Sigmoid colon (tissue), 6 donors: ENCODE measurements at regions not wholly inside any gene's neighbourhood (a gene's known extent, or its start where the extent isn't known, plus 50 kb on each side); places are given as distances from the start of the nearest gene placed in this dataset.

Experiments
- DNase-seq: peaks from one replicate; pipeline ENCODE4 v3.0.0-alpha.2; 2019
- H3K27ac ChIP-seq, 4 donors: fragments of 200-600 bp; sonication (generic); one replicate each; pipeline ENCODE4 v1.5.1; 2016 to 2019; ENCODE audit warnings: mild to moderate bottlenecking in 1 of 4
- H3K27me3 ChIP-seq, 3 donors: fragments of 200-600 bp; sonication (generic); one replicate each; pipeline ENCODE4 v1.5.1; 2019; ENCODE audit warnings: mild to moderate bottlenecking in 1 of 3
- H3K36me3 ChIP-seq, 4 donors: fragments of 200-600 bp; sonication (generic); one replicate each; pipeline ENCODE4 v1.5.1; 2016 to 2019
- H3K4me1 ChIP-seq, 4 donors: fragments of 200-600 bp; sonication (generic); one replicate each; pipeline ENCODE4 v1.5.1; 2017 to 2019
- H3K4me3 ChIP-seq, 4 donors: fragments of 200-600 bp; sonication (generic); one replicate each; pipeline ENCODE4 v1.5.1; 2017 to 2019; ENCODE audit warnings: mild to moderate bottlenecking in 2 of 4, moderate library complexity in 1 of 4
- H3K9me3 ChIP-seq, 4 donors: fragments of 200-600 bp in 3 of 4; sonication (generic) in 3 of 4; one replicate each; pipeline versions ENCODE4 v1.5.1 to v1.6.1; 2013 to 2019
- EP300 ChIP-seq, 4 donors: sonication (generic); formaldehyde crosslinking; IDR thresholded peaks; one replicate each; pipeline ENCODE4 v1.6.1; 2017; ENCODE audit warnings: antibody characterized with exemption in 4 of 4
- POLR2A ChIP-seq, 2 donors: fragments of 450-650 bp; IDR thresholded peaks; one replicate each; pipeline ENCODE4 v1.6.1; 2016; ENCODE audit warnings: antibody characterized with exemption in 2 of 2, mild to moderate bottlenecking in 2 of 2, moderate library complexity in 2 of 2
- POLR2AphosphoS5 ChIP-seq, 4 donors: sonication (generic); formaldehyde crosslinking; IDR thresholded peaks; one replicate each; pipeline ENCODE4 v1.6.1; 2017; ENCODE audit warnings: antibody characterized with exemption in 4 of 4
- WGBS, 2 donors: extraction: QIAGEN DNeasy Blood & Tissue Kit; methylation state at CpG; one replicate each; pipeline ENCODE4 v1.1.7; 2013; 5-methylcytosine and 5-hydroxymethylcytosine counted together
- intact Hi-C: fragments of 100-400 bp; cut with DNase I; formaldehyde crosslinking; loops from one replicate; pipeline ENCODE4 v1.15.1; 2023
- TF ChIP-seq, protein P1 (sequence below), 4 experiments: fragments of 450-650 bp in 3 of 4; fragments of 200-600 bp in 1 of 4; IDR thresholded peaks; one replicate each; pipeline ENCODE4 v1.5.1; 2016 to 2019; ENCODE audit warnings: antibody characterized with exemption in 4 of 4, mild to moderate bottlenecking in 3 of 4, moderate library complexity in 2 of 4
- donor health status: healthy with polysubstance abuse.
- donor health status: healthy.

DNA sequence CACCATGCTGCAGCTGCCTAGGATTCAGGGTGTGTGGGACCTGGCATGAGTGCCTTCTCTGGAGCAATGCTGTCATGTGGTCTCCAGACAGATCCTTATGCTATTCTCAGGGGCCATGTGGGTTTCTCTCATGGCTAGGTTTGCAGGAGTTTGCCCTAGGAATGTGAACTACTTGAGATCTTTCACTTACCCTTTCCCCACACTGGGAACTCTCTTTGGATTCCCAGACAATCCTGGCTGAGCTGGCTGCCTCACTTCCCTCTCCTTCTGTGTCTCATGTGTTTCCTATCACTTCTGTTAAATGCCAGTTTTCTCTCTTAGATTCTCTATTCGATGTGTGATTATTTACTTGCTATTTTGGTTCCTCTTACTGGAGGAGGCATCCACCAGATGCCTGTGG lies 270.2 kb upstream of the RASA1 start:
- Histone ChIP-seq H3K4me3 (no peak overlapping the region), H3K27ac (no peak overlapping the region), H3K4me1 (no peaks in the 10 kb centered on the region), H3K9me3 (no peaks in the 10 kb centered on the region), H3K27me3 (no peaks in the 10 kb centered on the region), H3K36me3 (no peaks in the 10 kb centered on the region)
- intact Hi-C loops: no loop called here
- 61 to 81% methylated on average over 1 of the region's 1 CpG for WGBS, 2 donors
- DNase-seq: no peak
- TF ChIP-seq EP300 (IDR thresholded peaks at IDR 0.05) (no peak), POLR2AphosphoS5 (IDR thresholded peaks at IDR 0.05) (no peak), POLR2A (IDR thresholded peaks at IDR 0.05) (no peak)
- TF ChIP-seq, protein P1, sequence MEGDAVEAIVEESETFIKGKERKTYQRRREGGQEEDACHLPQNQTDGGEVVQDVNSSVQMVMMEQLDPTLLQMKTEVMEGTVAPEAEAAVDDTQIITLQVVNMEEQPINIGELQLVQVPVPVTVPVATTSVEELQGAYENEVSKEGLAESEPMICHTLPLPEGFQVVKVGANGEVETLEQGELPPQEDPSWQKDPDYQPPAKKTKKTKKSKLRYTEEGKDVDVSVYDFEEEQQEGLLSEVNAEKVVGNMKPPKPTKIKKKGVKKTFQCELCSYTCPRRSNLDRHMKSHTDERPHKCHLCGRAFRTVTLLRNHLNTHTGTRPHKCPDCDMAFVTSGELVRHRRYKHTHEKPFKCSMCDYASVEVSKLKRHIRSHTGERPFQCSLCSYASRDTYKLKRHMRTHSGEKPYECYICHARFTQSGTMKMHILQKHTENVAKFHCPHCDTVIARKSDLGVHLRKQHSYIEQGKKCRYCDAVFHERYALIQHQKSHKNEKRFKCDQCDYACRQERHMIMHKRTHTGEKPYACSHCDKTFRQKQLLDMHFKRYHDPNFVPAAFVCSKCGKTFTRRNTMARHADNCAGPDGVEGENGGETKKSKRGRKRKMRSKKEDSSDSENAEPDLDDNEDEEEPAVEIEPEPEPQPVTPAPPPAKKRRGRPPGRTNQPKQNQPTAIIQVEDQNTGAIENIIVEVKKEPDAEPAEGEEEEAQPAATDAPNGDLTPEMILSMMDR (IDR thresholded peaks at IDR 0.05): no peak

DNA sequence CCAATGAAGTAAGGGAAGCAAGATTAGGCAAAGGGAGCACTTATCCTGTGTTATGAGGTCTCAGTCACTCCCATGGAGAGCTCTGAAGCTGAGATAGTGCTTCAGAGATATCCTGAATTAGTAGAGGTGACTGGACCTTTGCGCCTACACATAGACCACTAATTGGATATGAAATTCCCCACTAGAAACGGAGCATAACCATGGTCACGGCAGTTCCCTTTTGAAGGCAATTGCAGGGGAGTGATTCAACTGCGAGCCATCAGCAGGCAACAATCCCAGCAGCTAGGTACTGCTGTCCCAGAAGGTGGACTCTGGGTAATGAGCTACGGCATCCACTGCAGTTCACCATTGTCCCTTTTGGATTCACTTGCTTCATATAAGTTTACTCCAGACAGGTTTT lies 267.7 kb upstream of the RASA1 start:
- Histone ChIP-seq H3K27ac (no peak overlapping the region), H3K27me3 (no peaks in the 10 kb centered on the region), H3K36me3 (no peaks in the 10 kb centered on the region), H3K4me3 (no peak overlapping the region), H3K4me1 (no peaks in the 10 kb centered on the region), H3K9me3 (no peaks in the 10 kb centered on the region)
- intact Hi-C loops: no loop called here
- DNase-seq: no peak
- no peak for TF ChIP-seq POLR2AphosphoS5 (IDR thresholded peaks at IDR 0.05)
- no peak for TF ChIP-seq EP300 (IDR thresholded peaks at IDR 0.05)
- TF ChIP-seq, protein P1 (IDR thresholded peaks at IDR 0.05): no peak
- no peak for TF ChIP-seq POLR2A (IDR thresholded peaks at IDR 0.05)
- WGBS, 2 donors: 92 to 94% methylated on average over 5 of the region's 5 CpGs

GRCh38 chr5:87002485-87002884 lies 265.2 kb upstream of the RASA1 start:
- no peaks in the 10 kb centered on the region for H3K27me3 ChIP-seq
- H3K36me3 ChIP-seq: no peaks in the 10 kb centered on the region
- no peak for DNase-seq
- intact Hi-C loops: no loop called here
- WGBS, 2 donors: 67 to 77% methylated on average over 3 of the region's 3 CpGs
- no peaks in the 10 kb centered on the region for H3K9me3 ChIP-seq
- H3K4me3 ChIP-seq: no peak overlapping the region
- H3K4me1 ChIP-seq: no peaks in the 10 kb centered on the region
- H3K27ac ChIP-seq: no peak overlapping the region
- TF ChIP-seq POLR2AphosphoS5 (IDR thresholded peaks at IDR 0.05) (no peak), POLR2A (IDR thresholded peaks at IDR 0.05) (no peak), EP300 (IDR thresholded peaks at IDR 0.05) (no peak)
- TF ChIP-seq, protein P1 (IDR thresholded peaks at IDR 0.05): no peak

- Histone ChIP-seq H3K9me3 (no peaks in the 10 kb centered on the region), H3K36me3 (no peaks in the 10 kb centered on the region), H3K27ac (no peak overlapping the region), H3K4me3 (no peak overlapping the region), H3K4me1 (no peaks in the 10 kb centered on the region), H3K27me3 (no peaks in the 10 kb centered on the region)
- intact Hi-C loops: no loop called here
- DNase-seq: no peak
- TF ChIP-seq POLR2AphosphoS5 (IDR thresholded peaks at IDR 0.05) (no peak), POLR2A (IDR thresholded peaks at IDR 0.05) (no peak), EP300 (IDR thresholded peaks at IDR 0.05) (no peak)
- TF ChIP-seq, protein P1 (IDR thresholded peaks at IDR 0.05): no peak
- 80 to 92% methylated on average over 3 of the region's 3 CpGs for WGBS, 2 donors
Observed at GRCh38 chr5:87004101-87004500, 263.6 kb upstream of the RASA1 start.

- no peak for TF ChIP-seq POLR2AphosphoS5 (IDR thresholded peaks at IDR 0.05)
- TF ChIP-seq, protein P1 (IDR thresholded peaks at IDR 0.05): no peak
- H3K36me3 ChIP-seq: no peaks in the 10 kb centered on the region
- H3K27me3 ChIP-seq: no peaks in the 10 kb centered on the region
- H3K4me3 ChIP-seq: no peak overlapping the region
- no peaks in the 10 kb centered on the region for H3K4me1 ChIP-seq
- no peaks in the 10 kb centered on the region for H3K9me3 ChIP-seq
- H3K27ac ChIP-seq: no peak overlapping the region
- intact Hi-C loops: no loop called here
- no peak for DNase-seq
Observed at GRCh38 chr5:87007737-87008136, 259.9 kb upstream of the RASA1 start.
